HG03280 (cell line): ENCODE measurements at regions not wholly inside any gene's neighbourhood (a gene's known extent, or its start where the extent isn't known, plus 50 kb on each side); places are given as distances from the start of the nearest gene placed in this dataset.

Experiments
- ATAC-seq: cut with Tn5 transposase; IDR thresholded peaks from one replicate; pipeline ENCODE4 v1.9.1; 2021; ENCODE audit warnings: mild to moderate bottlenecking, moderate library complexity; ENCODE audit not compliant: unreplicated experiment

- ATAC-seq: no peak
Measured at GRCh38 chr13:34037636-34038540, 219.9 kb downstream of the RFC3 start.

DNA sequence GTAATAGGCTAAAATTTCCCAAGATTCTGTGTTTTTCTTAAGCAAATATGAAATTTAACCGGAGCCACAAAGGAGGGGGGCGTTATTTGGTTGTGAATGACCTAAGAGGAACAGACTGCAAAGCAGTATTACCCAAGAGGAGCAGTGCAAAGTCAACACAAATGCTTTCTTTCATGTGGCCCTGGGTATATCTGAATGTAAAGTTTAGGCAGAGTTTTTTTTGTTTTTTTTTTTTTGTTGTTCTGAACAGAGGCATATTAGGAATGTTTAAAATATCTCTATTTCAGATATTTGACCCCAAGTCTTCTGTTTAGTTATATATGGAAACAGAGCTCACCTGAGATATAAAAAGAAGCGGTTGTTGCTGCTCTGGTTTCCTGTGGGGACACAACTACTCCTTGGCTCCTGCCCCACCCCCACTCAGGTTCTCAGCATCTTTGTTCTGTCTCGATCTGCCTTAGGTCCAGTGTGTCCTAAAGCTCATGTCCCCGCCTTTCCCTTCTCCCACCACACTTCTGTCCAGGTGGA, 220.7 kb downstream of the RFC3 start:
- no peak for ATAC-seq

GRCh38 chr13:34039678-34040077, 221.7 kb downstream of the RFC3 start:
- ATAC-seq: no peak

- ATAC-seq: no peak
Measured at GRCh38 chr13:34040863-34041262, 222.9 kb downstream of the RFC3 start.

- no peak for ATAC-seq
Measured at GRCh38 chr13:34044041-34044440, 226.1 kb downstream of the RFC3 start.

DNA sequence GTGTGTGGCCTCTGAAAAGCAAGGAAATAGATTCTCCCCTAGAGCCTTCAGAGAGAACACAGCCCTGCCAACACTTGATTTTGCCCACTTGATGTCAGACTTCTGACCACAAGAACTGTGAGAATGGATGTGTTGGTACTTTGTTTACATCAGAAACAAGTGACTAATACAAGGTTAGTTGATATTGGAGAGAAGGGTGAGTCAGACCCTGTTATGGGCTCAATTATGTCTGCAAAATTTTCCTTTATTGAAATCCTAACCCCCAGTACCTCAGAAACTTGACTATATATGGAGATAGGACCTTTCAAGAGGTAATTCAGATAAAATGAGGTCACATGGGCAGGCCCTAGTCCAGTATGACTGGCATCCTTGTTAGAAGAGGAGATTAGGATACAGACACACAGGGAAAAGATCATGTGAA, 226.7 kb downstream of the RFC3 start:
- ATAC-seq: no peak

DNA sequence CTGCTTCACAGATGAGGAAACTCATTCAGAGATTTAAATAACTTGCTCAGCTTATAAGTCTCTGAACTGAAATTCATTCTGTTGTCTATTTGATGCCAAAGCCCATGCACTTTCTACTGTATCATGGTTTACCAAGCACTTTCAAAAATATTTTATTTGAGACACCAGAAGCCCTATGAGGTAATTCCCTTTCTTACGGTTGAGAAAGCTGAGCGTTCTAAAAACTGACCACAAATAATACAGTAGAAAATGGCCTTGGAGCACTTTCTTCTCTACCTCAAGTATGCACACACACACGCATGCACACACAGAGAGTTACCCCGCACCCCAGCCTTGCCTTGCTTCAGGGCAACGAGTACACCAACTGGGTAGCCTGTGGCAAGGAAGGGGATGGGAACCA, 228.5 kb downstream of the RFC3 start:
- ATAC-seq: no peak

DNA sequence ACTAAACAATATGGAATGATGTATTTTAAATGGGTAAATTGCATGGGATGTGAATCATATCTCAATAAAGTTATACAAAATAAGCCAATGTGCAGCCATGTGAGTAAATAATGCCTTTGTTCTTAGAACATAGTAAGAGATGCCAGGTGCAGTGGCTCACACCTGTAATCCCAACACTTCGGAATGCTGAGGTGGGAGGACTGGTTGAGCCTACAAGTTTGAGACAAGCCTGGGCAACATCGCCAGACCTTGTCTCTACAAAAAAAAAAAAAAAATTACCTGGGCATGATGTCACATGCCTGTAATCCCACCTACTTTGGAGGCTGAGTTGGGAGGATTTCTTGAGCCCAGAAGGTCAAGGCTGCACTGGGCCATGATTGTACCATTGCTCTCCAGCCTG, 230.7 kb downstream of the RFC3 start:
- ATAC-seq: no peak

GRCh38 chr13:34056733-34057258, 238.8 kb downstream of the RFC3 start:
- no peak for ATAC-seq

DNA sequence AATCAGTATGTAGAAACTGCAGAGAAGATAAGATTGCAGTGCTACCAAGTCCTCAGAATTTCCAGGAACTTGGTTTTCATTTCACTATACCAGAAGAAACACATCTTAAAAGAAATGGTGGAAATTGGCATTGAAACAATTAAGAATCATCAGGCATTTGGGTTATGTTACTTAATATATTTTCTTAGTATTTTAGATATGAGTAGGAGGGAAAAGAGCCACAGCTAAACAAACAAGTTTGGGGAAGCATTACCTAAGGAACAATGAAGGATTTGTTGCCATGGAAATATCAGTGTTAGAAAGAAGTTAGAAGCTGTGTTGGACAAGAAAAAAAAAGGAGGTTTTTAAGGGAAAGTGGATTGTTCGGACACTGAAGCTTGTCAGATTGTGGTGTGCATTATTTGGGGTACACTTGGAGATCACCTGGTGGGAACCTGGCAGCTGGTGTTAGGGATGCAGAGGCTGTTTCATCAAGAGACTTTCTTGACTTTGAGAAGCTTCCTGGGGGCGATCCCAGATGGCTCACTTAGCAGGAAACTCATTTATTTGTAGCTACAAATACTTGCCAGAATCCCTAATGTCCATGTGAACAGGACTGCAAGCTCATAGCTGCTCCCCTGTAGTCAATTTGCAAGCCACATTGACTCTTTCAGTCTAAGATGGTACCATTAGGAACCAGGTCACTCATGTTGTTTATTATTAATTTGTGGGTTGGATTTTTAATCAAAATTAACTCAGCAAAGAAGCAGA, 246.7 kb downstream of the RFC3 start:
- ATAC-seq: no peak

- ATAC-seq: no peak
Measured at GRCh38 chr13:34065928-34066327, 248.0 kb downstream of the RFC3 start.

DNA sequence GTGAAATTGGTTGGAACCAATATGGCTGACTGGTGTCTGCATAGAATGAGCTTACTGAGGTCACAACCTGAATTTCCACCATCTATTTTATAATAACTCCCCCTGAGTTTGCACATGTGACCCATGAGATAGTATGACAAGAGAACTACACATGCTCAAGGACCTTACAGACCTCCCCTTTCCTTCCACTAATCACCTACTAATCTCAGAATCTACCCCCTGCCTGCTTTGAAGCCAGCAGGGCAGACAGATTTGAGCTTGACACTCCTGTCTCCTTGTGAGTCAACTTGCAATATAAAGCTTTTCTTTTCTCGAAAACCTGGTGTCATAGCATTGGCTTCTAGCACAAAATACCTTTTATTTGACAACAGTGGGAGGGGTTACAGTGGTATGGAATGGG, 248.4 kb downstream of the RFC3 start:
- ATAC-seq: no peak

- ATAC-seq: no peak
Measured at GRCh38 chr13:34070006-34070405, 252.1 kb downstream of the RFC3 start.

DNA sequence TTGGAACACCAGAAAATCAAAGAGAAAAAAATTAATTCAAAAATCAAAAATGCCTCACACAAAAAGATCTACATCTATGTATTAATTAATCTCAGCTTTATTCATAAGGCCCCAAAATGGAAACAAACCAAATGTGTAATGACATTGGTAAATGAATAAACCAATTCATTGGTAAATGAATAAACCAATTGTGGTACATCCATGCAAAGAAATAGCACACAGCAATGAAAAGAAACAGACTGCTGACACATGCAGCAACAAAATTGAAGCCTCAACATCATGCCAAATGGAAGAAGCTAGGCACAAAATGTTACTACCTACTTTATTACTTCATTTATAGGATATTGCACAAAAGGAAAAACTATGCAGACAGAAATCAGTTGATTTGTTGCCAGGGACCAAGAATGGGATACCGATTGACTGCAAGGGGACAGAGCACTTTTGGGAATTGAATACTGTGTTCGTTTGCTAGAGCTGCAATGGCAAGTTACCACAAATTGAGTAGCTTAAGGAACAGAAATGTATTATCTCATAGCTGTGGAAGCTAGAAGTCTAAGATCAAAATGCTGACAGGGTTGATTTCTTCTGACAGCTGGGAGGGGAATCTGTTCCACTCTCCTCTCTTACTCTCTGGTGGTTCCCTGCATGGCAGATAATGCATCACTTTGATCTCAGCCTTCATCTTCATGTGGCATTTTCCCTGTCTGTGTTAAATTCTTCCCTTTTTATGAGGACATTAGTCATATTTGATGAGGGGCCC, 252.8 kb downstream of the RFC3 start:
- ATAC-seq: no peak

- no peak for ATAC-seq
Measured at GRCh38 chr13:34076319-34076718, 258.4 kb downstream of the RFC3 start.

GRCh38 chr13:34076943-34077703, 259.2 kb downstream of the RFC3 start:
- ATAC-seq: no peak

DNA sequence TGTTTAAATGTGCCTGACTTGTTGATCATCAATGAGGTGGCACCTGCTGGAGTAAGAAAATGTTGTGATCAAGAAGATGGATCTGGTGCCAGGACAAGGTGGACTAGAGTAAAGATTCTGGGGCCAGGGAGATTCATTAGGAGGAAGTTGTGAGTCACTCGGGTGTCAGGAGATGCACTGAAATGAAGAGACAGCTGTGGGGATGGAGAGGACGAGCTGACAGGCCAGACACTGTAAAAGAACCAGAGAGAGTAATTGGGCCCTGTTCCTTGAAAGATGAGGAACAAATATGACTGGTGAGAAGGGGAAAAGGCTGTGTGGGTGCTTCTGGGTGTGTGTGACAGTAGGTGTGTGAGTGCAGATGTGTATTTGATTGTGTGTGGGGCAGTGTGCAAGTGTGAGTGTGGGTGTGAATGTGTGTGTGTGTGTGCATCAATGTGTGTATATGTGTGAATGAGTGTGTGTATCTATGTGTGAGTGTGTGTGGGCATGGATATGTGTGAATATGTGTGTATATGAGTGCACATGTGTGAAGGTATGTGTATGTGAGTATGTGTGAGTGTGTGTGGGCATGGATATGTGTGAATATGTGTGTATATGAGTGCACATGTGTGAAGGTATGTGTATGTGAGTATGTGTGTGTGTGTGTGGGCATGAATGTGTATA, 260.5 kb downstream of the RFC3 start:
- ATAC-seq: no peak

DNA sequence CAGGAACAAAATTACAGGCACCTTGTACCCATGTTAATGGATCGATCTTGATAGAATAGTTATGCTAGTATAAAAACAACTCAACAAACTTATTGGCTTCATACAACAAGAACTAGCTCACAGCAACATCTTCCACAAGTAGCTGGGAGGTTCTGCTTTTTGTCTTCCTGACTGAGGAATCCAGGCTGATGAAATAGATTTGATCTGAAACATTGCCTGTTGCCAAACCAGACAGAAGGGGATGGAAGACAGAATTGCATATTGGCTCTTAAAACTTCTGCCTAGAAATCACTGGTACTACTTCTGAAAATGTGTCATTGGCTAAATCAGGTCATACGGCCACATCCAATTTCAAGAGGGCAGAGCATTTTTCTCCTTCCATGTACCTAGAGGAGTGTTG, 267.3 kb downstream of the RFC3 start:
- ATAC-seq: no peak

GRCh38 chr13:34086281-34086680, 268.3 kb downstream of the RFC3 start:
- no peak for ATAC-seq

GRCh38 chr13:34087791-34088190, 269.8 kb downstream of the RFC3 start:
- ATAC-seq: no peak
